ENCODE measurements at regions not wholly inside any gene's neighbourhood (a gene's known extent, or its start where the extent isn't known, plus 50 kb on each side); places are given as distances from the start of the nearest gene placed in this dataset.

DNA sequence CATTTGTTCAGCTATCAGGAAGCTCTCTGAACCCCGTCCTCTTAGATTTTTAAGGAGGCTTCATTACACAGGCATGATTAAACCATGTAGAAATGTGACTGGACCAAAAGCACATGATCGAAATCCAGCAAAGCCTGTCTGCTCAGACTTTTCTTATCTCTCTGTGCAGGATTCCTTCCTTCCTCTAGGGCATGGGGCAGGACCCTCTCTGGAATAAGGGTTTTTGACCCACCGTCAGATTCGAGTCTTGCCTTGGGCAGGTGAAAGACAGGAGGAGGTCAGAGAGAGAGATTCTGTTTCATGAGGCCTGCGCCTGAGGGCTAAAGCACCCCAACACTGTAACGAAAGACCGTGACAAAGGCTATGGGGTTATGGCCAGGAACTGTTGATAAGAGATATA, 136.8 kb downstream of the RHOU start:
- no peak for TF ChIP-seq CTCF (IDR thresholded peaks at IDR 0.05)
- no peak for TF ChIP-seq POLR2A (IDR thresholded peaks at IDR 0.05)
